ENCODE measurements at regions not wholly inside any gene's neighbourhood (a gene's known extent, or its start where the extent isn't known, plus 50 kb on each side); places are given as distances from the start of the nearest gene placed in this dataset.

DNA sequence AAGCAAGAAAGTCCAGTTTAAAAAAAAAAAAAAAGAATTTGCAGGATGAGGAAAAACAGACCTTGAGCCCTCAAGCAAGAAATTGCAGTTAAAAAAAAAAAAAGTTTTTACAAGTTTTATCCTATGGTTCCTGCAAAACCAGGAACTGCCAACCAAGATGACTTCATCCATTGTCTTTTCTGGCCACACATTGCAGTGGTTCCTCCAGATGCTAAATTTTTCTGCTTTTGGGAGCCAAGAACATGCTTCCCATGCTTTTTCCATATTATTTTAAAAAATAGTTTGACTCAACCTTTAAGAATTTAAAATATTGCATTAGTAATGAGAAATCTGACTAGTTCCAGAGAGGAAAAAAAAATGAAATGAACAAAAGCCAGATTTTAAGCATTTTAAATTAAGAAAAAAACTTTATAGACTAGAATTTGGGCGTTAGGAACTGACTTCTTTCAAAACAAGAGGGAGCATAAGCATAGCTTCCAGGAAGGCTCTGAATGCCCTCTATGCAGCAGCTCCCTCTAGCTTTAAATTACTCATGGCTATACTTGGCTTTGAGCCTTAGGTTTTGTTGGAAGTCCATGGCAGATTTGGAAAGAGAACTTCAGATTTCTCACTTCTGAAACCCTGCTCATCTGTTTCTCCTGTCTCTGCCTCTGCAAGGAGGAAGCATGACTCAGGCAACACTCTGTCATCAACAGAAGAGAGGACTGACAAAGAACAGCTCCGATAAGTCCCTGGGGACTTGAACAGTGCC, 124.5 kb downstream of the GPR65 start:
- Mint-ChIP-seq H3K27me3 (ENCODE audit: low read depth in 3 of 3) (peaks cover 2 to 9% (median 4%) of the 10 kb centered on the region in 3 donors), H3K9me3 (peaks cover 0 to 24% (median 11%) of the 10 kb centered on the region in 6 donors), H3K36me3 (peaks cover 5 to 28% (median 9%) of the 10 kb centered on the region in 3 donors), H3K27ac (peak overlapping the region in 5 of 6 donors; percentile 53 to 84 (median 60)), H3K4me1 (peaks cover 24 to 32% of the 10 kb centered on the region in 2 donors), H3K4me3 (peak overlapping the region in 3 of 5 donors; percentile 31 to 73 (median 67))
- DNase-seq: peak in 1 of 3 donors; percentile 7

DNA sequence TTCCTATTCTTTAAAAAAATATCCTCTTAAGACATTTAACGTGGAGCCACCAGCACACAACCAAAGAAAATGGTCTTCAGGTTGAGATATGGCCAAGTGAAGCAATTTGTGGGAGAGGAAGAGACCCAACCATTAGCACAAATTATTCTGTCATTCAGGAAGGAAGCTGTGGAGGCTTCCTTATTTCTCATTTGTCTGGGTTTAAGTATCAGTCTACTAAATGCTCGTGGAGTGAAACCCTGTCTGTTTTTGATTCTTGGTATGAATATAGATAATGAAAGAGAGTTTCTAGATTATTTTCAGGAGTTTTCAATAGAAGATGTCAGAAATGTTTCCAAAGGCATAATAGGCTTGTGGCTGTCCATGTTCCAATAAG, 125.1 kb downstream of the GPR65 start:
- H3K4me1 Mint-ChIP-seq: peaks cover 24 to 32% of the 10 kb centered on the region in 2 donors
- peak overlapping the region in 5 of 6 donors; percentile 53 to 84 (median 60) for H3K27ac Mint-ChIP-seq
- H3K4me3 Mint-ChIP-seq: peak overlapping the region in 3 of 5 donors; percentile 31 to 73 (median 67)
- DNase-seq: no peak
- H3K27me3 Mint-ChIP-seq (ENCODE audit: low read depth in 3 of 3): peaks cover 2 to 9% (median 4%) of the 10 kb centered on the region in 3 donors
- H3K36me3 Mint-ChIP-seq: peaks cover 5 to 28% (median 9%) of the 10 kb centered on the region in 3 donors
- peaks cover 0 to 22% (median 11%) of the 10 kb centered on the region in 6 donors for H3K9me3 Mint-ChIP-seq
